ENCODE measurements at regions not wholly inside any gene's neighbourhood (a gene's known extent, or its start where the extent isn't known, plus 50 kb on each side); places are given as distances from the start of the nearest gene placed in this dataset.

GRCh38 chr18:44246001-44246400 lies 434.7 kb upstream of the SETBP1 start:
- H3K36me3 ChIP-seq (ENCODE audit: control insufficient read depth in 1 of 2, insufficient read depth in 2 of 2, low read length in 2 of 2) = no peaks in the 10 kb centered on the region
- no peaks in the 10 kb centered on the region for H3K4me1 ChIP-seq (ENCODE audit: control insufficient read depth in 1 of 2, insufficient read depth in 2 of 2, low read length in 2 of 2)
- H3K4me3 ChIP-seq (replicated peaks in 1 of 2; ENCODE audit: low read depth in 1 of 2, low read length in 2 of 2) = no peak overlapping the region
- peaks cover 14 to 33% of the 10 kb centered on the region in 2 experiments; a peak in 2 of 4 replicates for H3K9me3 ChIP-seq (ENCODE audit: control insufficient read depth in 1 of 2, insufficient read depth in 1 of 2, low read depth in 1 of 2, low read length in 2 of 2)
- H3K9ac ChIP-seq (ENCODE audit: low read length) = no peak overlapping the region
- no peak overlapping the region for H3K4me2 ChIP-seq (ENCODE audit: low read length)
- H3K9me2 ChIP-seq (ENCODE audit: insufficient read depth) = no peaks in the 10 kb centered on the region
- no peak overlapping the region for H2AFZ ChIP-seq (ENCODE audit: low read depth, low read length, poor library complexity, severe bottlenecking)
- ATAC-seq (no peak), DNase-seq (ENCODE audit: low read depth, low spot score) (no peak)
- H3K27ac ChIP-seq (ENCODE audit: low read depth, low read length) = no peak overlapping the region
- POLR2A ChIA-PET = no interaction called here
- intact Hi-C loops (cut with micrococcal nuclease) = no loop called here
- CTCF ChIA-PET = no interaction called here
- H3K79me2 ChIP-seq (ENCODE audit: insufficient read depth, low read length) = no peaks in the 10 kb centered on the region
- TF ChIP-seq EZH2phosphoT487 (IDR thresholded peaks at IDR 0.05; ENCODE audit: borderline replicate concordance) (no peak), FOSL1 (IDR thresholded peaks at IDR 0.05; ENCODE audit: low read depth) (no peak), ATF3 (IDR thresholded peaks at IDR 0.05) (no peak), JUND (IDR thresholded peaks at IDR 0.05) (no peak), EZH2 (IDR thresholded peaks at IDR 0.05) (no peak), ZFX (IDR thresholded peaks at IDR 0.05) (no peak), RAD21 (IDR thresholded peaks at IDR 0.05; ENCODE audit: low read depth) (no peak)
- no peaks in the 10 kb centered on the region for H3K27me3 ChIP-seq (ENCODE audit: insufficient read depth, low read length)
- H4K20me1 ChIP-seq (ENCODE audit: insufficient read depth) = no peaks in the 10 kb centered on the region
- BruUV-seq (replicated peaks) = no TSS peak
- RAD21 ChIA-PET (ENCODE audit: low non-redundant PET in 1 of 2, low total read pairs in 2 of 2, uncharacterized antibody in 2 of 2, unreplicated experiment in 2 of 2) = no interaction called here

DNA sequence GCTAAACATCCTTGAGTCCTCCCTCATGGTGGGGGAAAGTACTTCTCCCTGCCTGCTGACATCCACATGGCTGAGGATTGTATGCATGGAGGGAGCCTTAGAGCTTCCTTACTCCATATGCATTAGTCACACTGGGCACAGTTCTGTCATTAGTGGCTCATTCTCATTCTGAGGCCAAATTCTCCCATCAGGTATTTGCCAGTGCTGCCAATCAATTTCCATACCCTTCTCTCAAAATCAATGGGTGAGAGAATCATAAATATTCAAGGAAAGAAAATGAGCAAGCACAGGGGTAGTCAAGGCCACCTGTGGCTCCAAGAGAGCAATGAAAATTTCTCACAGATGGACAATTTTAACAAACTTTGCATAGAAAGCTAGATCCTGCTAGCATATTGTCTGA lies 422.6 kb upstream of the SETBP1 start:
- Histone ChIP-seq H3K4me2 (ENCODE audit: low read length) (no peak overlapping the region), H3K27ac (ENCODE audit: low read depth, low read length) (no peak overlapping the region), H3K4me3 (replicated peaks in 1 of 2; ENCODE audit: low read depth in 1 of 2, low read length in 2 of 2) (no peak overlapping the region), H3K27me3 (ENCODE audit: insufficient read depth, low read length) (no peaks in the 10 kb centered on the region), H4K20me1 (ENCODE audit: insufficient read depth) (no peaks in the 10 kb centered on the region), H2AFZ (ENCODE audit: low read depth, low read length, poor library complexity, severe bottlenecking) (no peak overlapping the region), H3K9me3 (ENCODE audit: control insufficient read depth in 1 of 2, insufficient read depth in 1 of 2, low read depth in 1 of 2, low read length in 2 of 2) (peaks cover 19 to 33% of the 10 kb centered on the region in 2 experiments; a peak in 2 of 4 replicates), H3K79me2 (ENCODE audit: insufficient read depth, low read length) (no peaks in the 10 kb centered on the region), H3K36me3 (ENCODE audit: control insufficient read depth in 1 of 2, insufficient read depth in 2 of 2, low read length in 2 of 2) (no peaks in the 10 kb centered on the region; a peak in 1 of 4 replicates), H3K4me1 (ENCODE audit: control insufficient read depth in 1 of 2, insufficient read depth in 2 of 2, low read length in 2 of 2) (no peaks in the 10 kb centered on the region), H3K9me2 (ENCODE audit: insufficient read depth) (no peaks in the 10 kb centered on the region), H3K9ac (ENCODE audit: low read length) (no peak overlapping the region)
- intact Hi-C loops (cut with micrococcal nuclease) = no loop called here
- ATAC-seq = no peak
- RAD21 ChIA-PET (ENCODE audit: low non-redundant PET in 1 of 2, low total read pairs in 2 of 2, uncharacterized antibody in 2 of 2, unreplicated experiment in 2 of 2) = no interaction called here
- DNase-seq (ENCODE audit: low read depth, low spot score) = no peak
- no TSS peak for BruUV-seq (replicated peaks)
- POLR2A ChIA-PET = no interaction called here
- CTCF ChIA-PET = no interaction called here
- TF ChIP-seq POLR2AphosphoS5 (IDR thresholded peaks at IDR 0.05; ENCODE audit: low read depth, low read length) (no peak), EZH2phosphoT487 (IDR thresholded peaks at IDR 0.05; ENCODE audit: borderline replicate concordance) (no peak), YY1 (IDR thresholded peaks at IDR 0.05; ENCODE audit: extremely low read depth, insufficient replicate concordance, low read depth, low read length) (no peak), EZH2 (IDR thresholded peaks at IDR 0.05) (no peak), RAD21 (IDR thresholded peaks at IDR 0.05; ENCODE audit: low read depth) (no peak), SP1 (IDR thresholded peaks at IDR 0.05; ENCODE audit: low read depth) (no peak), SIN3A (IDR thresholded peaks at IDR 0.05; ENCODE audit: low read depth) (no peak), CEBPB (IDR thresholded peaks at IDR 0.05; ENCODE audit: low read depth) (no peak), ZBTB33 (IDR thresholded peaks at IDR 0.05; ENCODE audit: extremely low read depth, insufficient replicate concordance, low read length) (no peak), POLR2A (IDR thresholded peaks at IDR 0.05; ENCODE audit: borderline replicate concordance, extremely low read depth, insufficient read depth, insufficient read length) (no peak), FOSL1 (IDR thresholded peaks at IDR 0.05; ENCODE audit: low read depth) (no peak), ATF3 (IDR thresholded peaks at IDR 0.05) (no peak), CBX3 (IDR thresholded peaks at IDR 0.05; ENCODE audit: low read depth) (no peak), EGR1 (IDR thresholded peaks at IDR 0.05; ENCODE audit: low read depth) (no peak), SRF (IDR thresholded peaks at IDR 0.05; ENCODE audit: low read depth) (no peak), ZNF274 (IDR thresholded peaks at IDR 0.05; ENCODE audit: low read depth, low read length) (no peak)
- TF ChIP-seq, protein P1, sequence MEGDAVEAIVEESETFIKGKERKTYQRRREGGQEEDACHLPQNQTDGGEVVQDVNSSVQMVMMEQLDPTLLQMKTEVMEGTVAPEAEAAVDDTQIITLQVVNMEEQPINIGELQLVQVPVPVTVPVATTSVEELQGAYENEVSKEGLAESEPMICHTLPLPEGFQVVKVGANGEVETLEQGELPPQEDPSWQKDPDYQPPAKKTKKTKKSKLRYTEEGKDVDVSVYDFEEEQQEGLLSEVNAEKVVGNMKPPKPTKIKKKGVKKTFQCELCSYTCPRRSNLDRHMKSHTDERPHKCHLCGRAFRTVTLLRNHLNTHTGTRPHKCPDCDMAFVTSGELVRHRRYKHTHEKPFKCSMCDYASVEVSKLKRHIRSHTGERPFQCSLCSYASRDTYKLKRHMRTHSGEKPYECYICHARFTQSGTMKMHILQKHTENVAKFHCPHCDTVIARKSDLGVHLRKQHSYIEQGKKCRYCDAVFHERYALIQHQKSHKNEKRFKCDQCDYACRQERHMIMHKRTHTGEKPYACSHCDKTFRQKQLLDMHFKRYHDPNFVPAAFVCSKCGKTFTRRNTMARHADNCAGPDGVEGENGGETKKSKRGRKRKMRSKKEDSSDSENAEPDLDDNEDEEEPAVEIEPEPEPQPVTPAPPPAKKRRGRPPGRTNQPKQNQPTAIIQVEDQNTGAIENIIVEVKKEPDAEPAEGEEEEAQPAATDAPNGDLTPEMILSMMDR (IDR thresholded peaks at IDR 0.05 in 2 of 3, conservative IDR thresholded peaks at IDR 0.05 in 1 of 3; ENCODE audit: borderline replicate concordance in 1 of 3, insufficient read depth in 1 of 3, low read depth in 2 of 3, low read length in 2 of 3) = no peak

Data from HCT116 (cell line).